Stimulated activated CD8-positive, alpha-beta memory T cell treated with anti-CD3 and anti-CD28 coated beads, Interleukin-7, amount 100 ng/mL, for 4 hours (primary cell): ENCODE measurements at regions not wholly inside any gene's neighbourhood (a gene's known extent, or its start where the extent isn't known, plus 50 kb on each side); places are given as distances from the start of the nearest gene placed in this dataset.

Experiments used
- DNase-seq, 2 donors: peaks; one replicate each; pipeline ENCODE4 v3.0.0-alpha.2; 2020; ENCODE audit warnings: low read depth in 2 of 2

DNA sequence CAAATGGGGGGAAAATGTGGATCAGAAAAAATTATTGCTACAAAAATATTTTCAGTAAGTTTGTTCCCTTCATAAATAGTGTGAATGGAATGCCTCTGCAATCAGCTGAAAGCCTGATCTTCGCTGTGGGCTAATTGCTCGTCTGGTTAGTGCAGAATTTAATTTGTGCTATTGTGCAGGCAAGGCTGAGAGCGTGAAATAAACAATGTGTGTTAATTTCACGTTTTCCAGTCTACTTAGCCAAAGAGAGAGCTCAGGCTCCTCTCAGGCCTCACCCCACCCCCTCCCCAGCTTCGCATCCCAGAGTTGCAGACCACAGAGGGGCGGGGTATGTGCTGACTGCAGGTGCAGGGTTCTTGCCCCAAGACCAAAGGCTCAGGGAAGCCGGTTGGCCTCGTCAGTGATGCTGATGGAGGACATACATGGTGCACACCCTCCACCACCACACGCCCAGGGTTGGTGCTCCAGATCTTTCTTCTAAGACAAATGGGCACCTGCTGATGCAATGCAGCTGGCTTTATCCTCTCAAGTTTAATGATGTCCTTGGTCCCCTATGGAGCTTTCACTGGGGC lies 302.6 kb upstream of the SLC14A2 start:
- no peak for DNase-seq

DNA sequence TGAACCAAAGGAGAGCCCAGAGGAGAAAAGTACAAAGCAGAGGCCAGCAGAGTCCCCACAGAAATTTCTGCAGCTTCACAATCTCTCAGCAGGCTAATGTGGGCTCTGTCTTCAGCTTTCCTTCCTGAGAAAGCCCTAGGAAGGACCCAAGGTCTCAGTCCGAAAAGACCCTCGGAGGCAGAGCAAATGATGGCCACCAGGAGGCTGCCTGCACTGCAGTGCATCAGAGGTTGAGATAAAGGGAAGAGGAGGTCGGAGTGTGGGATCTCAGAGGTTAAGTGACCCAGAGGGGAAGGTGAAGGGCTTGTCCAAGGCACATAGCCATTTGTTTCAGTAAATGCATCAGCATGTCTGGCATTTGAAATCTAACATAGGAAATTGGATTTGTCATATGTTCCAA lies 299.1 kb upstream of the SLC14A2 start:
- DNase-seq, result no peak

- DNase-seq, result no peak
Observed at GRCh38 chr18:45317948-45318640, 297.2 kb upstream of the SLC14A2 start.

DNA sequence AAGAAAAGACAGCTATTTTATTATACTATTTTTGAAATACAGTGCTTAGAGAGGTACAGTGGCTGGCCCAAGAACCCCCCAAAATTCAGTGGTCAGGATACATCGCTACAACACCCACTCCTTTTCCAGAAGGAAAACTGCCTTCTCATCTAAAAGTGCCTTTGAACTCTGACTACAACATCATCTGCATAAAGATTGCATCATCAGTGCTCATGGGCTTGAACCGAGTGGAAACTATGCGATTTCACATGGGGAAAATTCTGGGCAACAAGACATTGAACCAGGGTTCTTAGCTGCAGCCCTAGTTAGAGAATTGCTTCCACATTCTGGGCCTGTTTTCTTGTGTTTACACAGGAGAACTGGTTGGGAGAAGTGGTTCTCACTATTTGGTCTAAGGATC lies 294.6 kb upstream of the SLC14A2 start:
- no peak for DNase-seq

DNA sequence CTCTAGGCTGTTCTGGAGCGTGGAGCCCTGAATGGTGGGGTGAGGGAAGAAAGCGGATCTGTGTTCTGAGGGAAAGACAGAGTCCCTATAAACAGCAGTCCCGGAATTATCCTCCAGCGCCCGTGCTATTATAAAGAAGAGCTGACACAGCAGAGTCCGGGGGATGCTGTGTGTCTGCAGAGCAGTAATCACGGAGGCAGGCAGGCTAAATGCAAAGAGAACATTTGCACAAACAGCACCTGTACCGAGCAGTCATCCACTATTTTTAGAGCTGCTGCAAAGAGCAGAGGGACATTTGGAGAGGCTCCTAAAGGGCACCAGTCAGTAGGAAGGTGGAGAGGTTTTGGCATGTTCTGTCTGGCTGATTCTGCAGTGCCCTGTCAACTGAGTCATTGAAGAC lies 293.8 kb upstream of the SLC14A2 start:
- DNase-seq, result no peak

DNA sequence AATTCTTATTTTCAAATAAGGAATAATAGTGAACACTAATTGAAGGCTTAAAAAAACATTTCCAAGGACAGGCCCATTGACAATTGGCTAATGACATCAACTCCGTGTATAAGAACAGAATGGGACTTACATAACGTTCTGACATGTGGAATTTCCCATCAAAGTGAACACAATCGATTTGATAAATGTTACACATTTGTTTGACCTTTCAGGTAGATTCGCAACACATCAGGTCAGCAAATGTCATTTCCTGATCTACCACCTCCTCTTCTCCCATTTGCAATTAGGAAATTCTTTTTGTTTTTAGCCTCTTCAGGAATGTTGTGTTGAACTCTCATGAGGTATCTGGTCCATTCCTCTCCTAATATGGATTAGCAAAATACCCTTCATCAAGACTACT lies 292.9 kb upstream of the SLC14A2 start:
- DNase-seq, result no peak

- no peak for DNase-seq
Observed at GRCh38 chr18:45324101-45324494, 291.2 kb upstream of the SLC14A2 start.

DNA sequence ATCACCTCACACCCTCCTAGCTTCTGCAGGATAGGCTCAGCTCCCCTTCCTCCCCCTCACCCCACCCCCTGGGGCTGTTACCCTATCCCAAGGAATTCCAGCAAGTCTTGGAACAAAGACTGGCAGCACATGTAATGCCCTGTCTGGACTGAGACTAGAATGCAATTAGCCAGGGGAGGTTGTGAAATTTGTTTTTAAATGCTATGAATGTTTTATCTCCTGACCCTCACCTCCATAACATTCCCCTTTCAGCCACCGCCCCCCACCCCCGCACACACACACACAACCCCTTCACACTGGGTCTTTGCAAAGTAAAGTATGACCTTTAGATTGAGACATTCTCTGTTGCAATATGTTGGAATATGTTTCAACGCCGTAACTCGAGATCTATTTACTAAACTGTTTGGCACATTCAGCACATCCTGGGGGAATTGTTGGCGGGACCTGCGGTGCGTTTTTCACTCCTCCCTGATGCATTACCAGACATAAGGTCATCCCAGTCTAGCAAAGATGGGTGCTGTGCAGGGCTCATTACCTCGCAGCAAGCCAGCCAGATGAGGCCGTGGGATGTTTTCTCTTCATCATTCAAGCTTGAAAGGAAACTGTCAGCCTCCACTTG lies 290.7 kb upstream of the SLC14A2 start:
- no peak for DNase-seq

- no peak for DNase-seq
Observed at GRCh38 chr18:45325778-45326177, 289.5 kb upstream of the SLC14A2 start.

DNA sequence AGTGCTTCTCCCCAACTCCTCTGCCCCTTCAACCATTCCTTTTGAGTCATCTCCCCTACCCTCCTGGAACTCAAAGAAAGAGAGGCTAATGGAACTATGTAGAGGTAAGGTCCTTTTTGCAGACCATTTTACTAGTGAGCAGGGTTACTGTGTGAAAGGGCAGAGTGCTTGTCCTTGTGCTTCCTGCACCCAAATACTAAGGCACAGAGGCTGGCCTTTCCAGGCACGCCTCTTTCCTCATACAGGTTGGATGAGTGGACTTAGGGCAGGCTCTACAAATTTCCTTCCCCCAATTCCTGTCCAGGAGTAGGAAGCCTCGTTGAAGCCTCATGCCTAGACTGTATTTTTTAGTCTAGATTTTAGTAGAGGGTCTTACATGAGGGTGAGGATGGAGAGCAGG lies 288.8 kb upstream of the SLC14A2 start:
- DNase-seq, result no peak

- no peak for DNase-seq
Observed at GRCh38 chr18:45328296-45328695, 287.0 kb upstream of the SLC14A2 start.

DNA sequence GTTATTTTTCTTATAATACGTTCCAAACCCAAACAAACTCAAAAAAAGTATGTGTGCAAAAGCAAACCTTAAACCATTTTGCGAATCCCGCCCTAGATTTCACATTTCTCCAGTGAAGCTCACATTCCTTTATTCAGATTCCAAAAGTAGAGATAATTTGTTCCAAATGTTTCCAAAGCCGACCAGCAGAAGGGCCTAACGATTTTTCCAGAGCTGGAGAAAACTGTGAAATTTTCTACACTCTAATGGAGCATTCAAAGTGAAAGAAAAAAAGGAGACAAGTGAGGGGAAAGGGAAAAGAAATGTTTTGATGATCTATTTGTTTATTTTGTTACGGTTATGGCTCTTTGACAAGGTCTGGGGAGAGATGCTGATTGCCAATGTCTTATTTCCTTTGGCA lies 286.5 kb upstream of the SLC14A2 start:
- no peak for DNase-seq

GRCh38 chr18:45329316-45329715 lies 286.0 kb upstream of the SLC14A2 start:
- DNase-seq, result no peak

- DNase-seq, result no peak
Observed at GRCh38 chr18:45330170-45330594, 285.1 kb upstream of the SLC14A2 start.

DNA sequence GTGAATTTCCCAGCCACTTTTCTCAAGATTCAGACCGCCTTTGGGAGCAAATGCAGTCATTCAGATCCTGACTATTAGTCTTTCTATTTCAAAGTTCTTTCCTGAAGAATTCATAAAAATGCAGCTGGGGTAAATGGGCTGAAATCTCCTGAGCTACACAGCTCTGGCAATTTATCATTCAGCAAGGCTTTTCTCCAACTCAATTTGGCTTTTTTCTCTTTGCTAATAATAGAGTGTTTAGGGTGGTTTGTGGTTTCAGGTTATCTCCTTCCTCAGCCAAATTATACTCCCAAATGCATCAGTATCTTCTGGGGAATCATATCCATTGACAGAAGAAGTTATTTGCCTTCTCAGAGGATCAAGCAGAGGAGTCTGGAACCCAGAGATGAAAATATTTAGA lies 282.4 kb upstream of the SLC14A2 start:
- DNase-seq, result no peak

GRCh38 chr18:45334191-45334590 lies 281.1 kb upstream of the SLC14A2 start:
- DNase-seq, result no peak

DNA sequence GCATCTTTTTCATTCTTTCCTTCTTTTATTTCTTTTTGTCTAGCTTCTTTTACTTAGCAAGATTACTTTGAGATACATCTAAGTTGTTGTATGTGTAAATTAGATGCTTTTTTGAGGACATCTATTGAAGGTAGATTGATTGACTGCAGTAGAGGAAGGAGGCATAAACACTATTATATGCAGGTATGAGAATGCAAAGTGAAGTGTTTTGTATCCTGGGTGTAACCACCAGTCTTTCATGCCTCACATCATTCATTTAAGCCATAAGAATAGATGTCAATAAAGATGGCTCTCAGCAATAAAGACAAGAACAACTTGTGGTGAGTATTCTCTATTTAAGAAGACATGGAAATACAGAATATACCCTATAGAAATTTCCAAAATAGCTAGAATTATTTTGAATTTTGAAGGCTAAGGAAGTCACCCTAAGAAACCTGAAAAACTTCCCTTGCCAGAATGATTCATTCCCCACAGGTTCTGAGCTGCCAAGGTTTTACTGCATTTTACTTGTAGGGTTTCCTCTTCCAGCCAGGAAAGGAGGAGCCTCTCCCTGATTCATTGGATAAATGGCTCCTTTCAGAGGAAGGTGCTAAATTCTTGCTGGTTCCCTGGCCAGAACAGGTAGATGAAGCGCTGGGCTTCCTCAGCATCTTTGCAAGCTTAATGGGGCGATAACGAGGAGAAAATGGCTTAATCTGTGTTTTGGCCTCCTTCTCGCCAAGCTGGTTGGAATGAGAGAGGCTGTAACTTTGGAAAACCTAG lies 279.8 kb upstream of the SLC14A2 start:
- DNase-seq, result no peak

DNA sequence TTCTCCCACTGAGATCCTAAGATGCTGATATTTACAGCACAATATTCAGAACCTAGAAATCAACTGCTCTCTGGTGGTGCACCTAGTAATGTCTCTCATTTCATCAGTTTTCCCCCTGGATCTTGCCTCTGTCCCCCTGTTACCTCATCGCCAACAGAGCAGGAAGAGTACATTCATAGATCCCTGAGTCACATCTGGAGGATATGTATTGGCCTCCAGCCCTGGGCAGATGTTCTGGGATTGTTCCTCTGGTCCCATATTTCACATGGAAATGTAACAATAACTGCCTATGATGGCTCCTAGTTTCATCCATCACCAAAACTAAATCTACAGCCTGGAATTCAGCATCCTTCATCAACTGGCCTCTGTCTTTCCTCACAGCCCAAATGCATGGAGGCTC lies 278.8 kb upstream of the SLC14A2 start:
- no peak for DNase-seq

GRCh38 chr18:45337477-45337876 lies 277.8 kb upstream of the SLC14A2 start:
- no peak for DNase-seq

GRCh38 chr18:45339810-45340550 lies 275.3 kb upstream of the SLC14A2 start:
- DNase-seq, result no peak

DNA sequence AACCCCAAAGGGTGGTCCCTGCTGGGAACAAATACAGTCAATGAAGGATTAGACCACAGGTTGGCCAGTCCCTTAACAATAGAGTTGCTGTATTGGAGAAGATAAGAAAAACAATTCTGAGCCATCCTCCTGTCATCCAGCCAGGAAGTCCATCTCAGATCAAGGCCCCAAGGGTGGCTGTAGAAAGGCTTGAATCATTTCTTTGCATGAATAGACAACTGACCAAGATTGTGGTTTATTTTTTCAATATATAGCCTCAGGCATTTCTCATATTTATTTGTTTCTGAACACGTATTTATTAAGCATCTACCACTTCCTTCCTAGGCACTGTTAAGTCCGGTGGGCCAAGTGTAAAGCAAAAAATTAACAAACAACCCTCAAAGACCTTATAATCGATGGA lies 274.4 kb upstream of the SLC14A2 start:
- no peak for DNase-seq

DNA sequence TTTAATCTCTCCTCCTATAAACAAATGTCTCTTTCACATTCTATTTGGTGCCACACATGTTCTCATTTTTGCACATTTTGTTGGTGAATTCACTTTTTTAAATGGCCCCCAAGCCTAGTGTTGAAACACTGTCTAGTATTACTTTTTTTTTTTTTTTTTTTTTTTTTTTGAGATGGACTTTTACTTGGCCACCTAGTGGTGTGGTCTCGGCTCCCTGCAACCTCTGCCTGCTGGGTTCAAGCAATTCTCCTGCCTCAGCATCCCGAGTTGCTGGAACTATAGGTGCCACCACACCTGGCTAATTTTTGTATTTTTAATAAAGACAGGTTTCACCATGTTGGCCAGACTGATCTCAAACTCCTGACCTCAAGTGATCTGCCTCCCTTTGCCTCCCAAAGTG lies 273.8 kb upstream of the SLC14A2 start:
- no peak for DNase-seq
